PC-9 (cell line): ENCODE measurements at regions not wholly inside any gene's neighbourhood (a gene's known extent, or its start where the extent isn't known, plus 50 kb on each side); places are given as distances from the start of the nearest gene placed in this dataset.

Experiments used
- BruUV-seq: library from RNA; stranded (reverse); fragments of 400-500 nt; replicated peaks from 2 replicates; lab custom pipeline; 2021; lab: Mats Ljungman, UMichigan
- CTCF ChIA-PET: fragments of 300-600 bp; sonication (Branson Sonifier 250); formaldehyde crosslinking; loops from one replicate; lab custom pipeline; 2022; ENCODE audit warnings: antibody characterized with exemption; lab: Charles Lee
- POLR2A ChIA-PET: fragments of 300-600 bp; sonication (Branson Sonifier 250); formaldehyde crosslinking; loops from one replicate; lab custom pipeline; 2022; ENCODE audit warnings: antibody characterized with exemption; ENCODE audit not compliant: unreplicated experiment; lab: Charles Lee
- DNase-seq, 2 experiments: peaks; one replicate each; pipeline versions ENCODE4 v3.0.0 to v3.0.0-alpha.2; 2015 to 2022; ENCODE audit warnings: mixed read lengths in 1 of 2
- H2AFZ ChIP-seq: fragments of 200-600 bp; sonication (generic); 2 replicates; pipeline ENCODE4 v1.8.1; 2017; ENCODE audit warnings: antibody characterized with exemption
- H3F3A ChIP-seq: fragments of 200-600 bp; sonication (generic); 2 replicates; pipeline ENCODE4 v1.8.1; 2017; ENCODE audit warnings: antibody characterized with exemption, mild to moderate bottlenecking, low read depth; ENCODE audit not compliant: insufficient read depth
- H3K27ac ChIP-seq: fragments of 200-600 bp; sonication (generic); 2 replicates; pipeline ENCODE4 v1.6.1; 2016; ENCODE audit warnings: mixed run types
- H3K27me3 ChIP-seq: fragments of 200-600 bp; sonication (generic); 2 replicates; pipeline ENCODE4 v1.6.1; 2016; ENCODE audit warnings: low read depth, mixed run types; ENCODE audit not compliant: insufficient read depth
- H3K36me3 ChIP-seq: fragments of 200-600 bp; sonication (generic); 2 replicates; pipeline ENCODE4 v1.6.1; 2016; ENCODE audit warnings: low read depth, mixed run types
- H3K4me1 ChIP-seq: fragments of 200-600 bp; sonication (generic); replicated peaks from 2 replicates; pipeline ENCODE4 v1.6.1; 2016; ENCODE audit warnings: mixed run types; ENCODE audit not compliant: insufficient read depth
- H3K4me2 ChIP-seq: fragments of 200-600 bp; sonication (generic); 2 replicates; pipeline ENCODE4 v1.6.1; 2017; ENCODE audit warnings: mixed run types
- H3K4me3 ChIP-seq: fragments of 200-600 bp; sonication (generic); 2 replicates; pipeline ENCODE4 v1.6.1; 2016; ENCODE audit warnings: mixed run types
- H3K79me2 ChIP-seq: fragments of 200-600 bp; sonication (generic); 2 replicates; pipeline ENCODE4 v1.6.1; 2017; ENCODE audit warnings: low read depth, mixed run types
- H3K9me2 ChIP-seq: fragments of 200-600 bp; sonication (generic); 2 replicates; pipeline ENCODE4 v1.8.1; 2017; ENCODE audit warnings: mild to moderate bottlenecking; ENCODE audit not compliant: insufficient read depth
- H3K9me3 ChIP-seq: fragments of 200-600 bp; sonication (generic); 2 replicates; pipeline ENCODE4 v1.8.1; 2016; ENCODE audit warnings: low read depth; ENCODE audit not compliant: insufficient read depth
- H4K20me1 ChIP-seq: fragments of 200-600 bp; sonication (generic); 2 replicates; pipeline ENCODE4 v1.8.1; 2017; ENCODE audit not compliant: insufficient read depth
- EZH2 ChIP-seq: fragments of 200-600 bp; sonication (generic); IDR thresholded peaks from 2 replicates; pipeline ENCODE4 v1.8.0; 2017; ENCODE audit warnings: antibody characterized with exemption, low read depth
- intact Hi-C: fragments of 100-400 bp; cut with micrococcal nuclease; formaldehyde crosslinking; loops from one replicate; pipeline ENCODE4 v1.10.0; 2022; ENCODE audit not compliant: unreplicated experiment
- TF ChIP-seq, protein P1 (sequence below): fragments of 200-600 bp; sonication (generic); conservative IDR thresholded peaks from 2 replicates; pipeline ENCODE4 v1.6.1; 2017; ENCODE audit warnings: mixed run types, antibody characterized with exemption, mild to moderate bottlenecking, moderate library complexity

DNA sequence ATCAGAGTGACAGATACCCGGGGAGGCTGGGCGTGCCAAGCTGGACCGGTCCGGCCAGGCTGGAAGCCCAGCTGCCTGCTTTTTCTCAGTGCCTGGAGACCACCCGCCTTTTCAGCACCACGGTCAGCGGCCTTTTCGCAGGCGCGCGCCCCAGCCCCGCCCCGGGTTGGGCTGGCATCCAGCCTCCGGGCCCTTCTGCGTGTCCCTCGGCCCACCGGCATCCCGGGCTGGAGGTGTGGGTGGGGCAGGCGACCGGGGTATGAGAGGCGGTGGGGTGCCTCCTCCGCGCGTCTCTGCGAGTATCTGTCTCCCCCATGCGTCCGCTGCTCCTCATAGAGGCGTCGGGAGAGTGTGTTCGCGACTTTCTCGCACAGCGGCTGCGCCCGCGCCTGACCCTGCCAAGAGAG is 102.5 kb downstream of the MRM1 start:
- no peak overlapping the region for H2AFZ ChIP-seq
- no peak overlapping the region for H3K27ac ChIP-seq
- H3K4me2 ChIP-seq, result no peak overlapping the region
- peak in 1 of 2 experiments; percentile 43 for DNase-seq
- peaks cover 34% of the 10 kb centered on the region for H3K27me3 ChIP-seq
- H3F3A ChIP-seq, result no peaks in the 10 kb centered on the region
- TF ChIP-seq EZH2, result no peak
- TF ChIP-seq, protein P1, sequence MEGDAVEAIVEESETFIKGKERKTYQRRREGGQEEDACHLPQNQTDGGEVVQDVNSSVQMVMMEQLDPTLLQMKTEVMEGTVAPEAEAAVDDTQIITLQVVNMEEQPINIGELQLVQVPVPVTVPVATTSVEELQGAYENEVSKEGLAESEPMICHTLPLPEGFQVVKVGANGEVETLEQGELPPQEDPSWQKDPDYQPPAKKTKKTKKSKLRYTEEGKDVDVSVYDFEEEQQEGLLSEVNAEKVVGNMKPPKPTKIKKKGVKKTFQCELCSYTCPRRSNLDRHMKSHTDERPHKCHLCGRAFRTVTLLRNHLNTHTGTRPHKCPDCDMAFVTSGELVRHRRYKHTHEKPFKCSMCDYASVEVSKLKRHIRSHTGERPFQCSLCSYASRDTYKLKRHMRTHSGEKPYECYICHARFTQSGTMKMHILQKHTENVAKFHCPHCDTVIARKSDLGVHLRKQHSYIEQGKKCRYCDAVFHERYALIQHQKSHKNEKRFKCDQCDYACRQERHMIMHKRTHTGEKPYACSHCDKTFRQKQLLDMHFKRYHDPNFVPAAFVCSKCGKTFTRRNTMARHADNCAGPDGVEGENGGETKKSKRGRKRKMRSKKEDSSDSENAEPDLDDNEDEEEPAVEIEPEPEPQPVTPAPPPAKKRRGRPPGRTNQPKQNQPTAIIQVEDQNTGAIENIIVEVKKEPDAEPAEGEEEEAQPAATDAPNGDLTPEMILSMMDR, result no peak
- no TSS peak for BruUV-seq
- no peaks in the 10 kb centered on the region for H3K9me3 ChIP-seq
- H3K4me3 ChIP-seq, result no peak overlapping the region
- H3K36me3 ChIP-seq, result no peaks in the 10 kb centered on the region
- H4K20me1 ChIP-seq, result no peaks in the 10 kb centered on the region
- no peaks in the 10 kb centered on the region for H3K9me2 ChIP-seq
- intact Hi-C loops, result no loop called here
- H3K79me2 ChIP-seq, result no peaks in the 10 kb centered on the region
- CTCF ChIA-PET, result no interaction called here
- H3K4me1 ChIP-seq, result no peaks in the 10 kb centered on the region
- POLR2A ChIA-PET, result no interaction called here

DNA sequence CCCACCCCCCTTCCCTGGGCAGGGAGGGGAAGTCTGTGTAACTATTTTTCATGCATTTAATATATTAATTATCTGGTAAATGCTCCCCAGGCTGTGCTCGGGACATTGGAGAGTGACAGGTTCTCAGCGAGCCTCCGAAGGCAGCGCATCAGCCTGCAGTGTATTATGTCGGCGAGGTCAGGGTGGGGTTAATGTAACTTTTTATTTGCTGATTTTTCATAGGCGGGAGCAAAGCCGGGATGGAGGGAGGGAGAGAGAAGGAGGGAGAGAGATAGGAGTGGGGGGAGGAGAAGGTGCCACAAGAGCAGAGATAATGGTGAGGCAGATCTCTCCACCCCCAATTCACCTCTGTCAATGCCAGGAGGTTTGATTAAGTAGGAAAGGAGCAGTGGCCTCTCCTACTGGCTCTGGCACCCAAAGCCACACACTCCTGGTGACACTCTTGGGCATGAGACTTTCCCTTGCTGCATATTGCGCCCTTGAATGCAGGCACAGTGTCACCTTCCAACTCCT is 104.0 kb downstream of the MRM1 start:
- Histone ChIP-seq H3K4me2 (no peak overlapping the region), H3K27ac (no peak overlapping the region), H3K27me3 (peaks cover 19% of the 10 kb centered on the region), H2AFZ (no peak overlapping the region), H3K4me1 (no peaks in the 10 kb centered on the region), H3K79me2 (no peaks in the 10 kb centered on the region), H4K20me1 (no peaks in the 10 kb centered on the region), H3F3A (no peaks in the 10 kb centered on the region), H3K9me2 (no peaks in the 10 kb centered on the region), H3K9me3 (no peaks in the 10 kb centered on the region), H3K4me3 (no peak overlapping the region), H3K36me3 (no peaks in the 10 kb centered on the region)
- no TSS peak for BruUV-seq
- intact Hi-C loops, result loop anchor here (5.0 kb wide), 2 partner anchors 78 to 242 kb away; partner anchors contain the start of gene AATF
- TF ChIP-seq, protein P1, result no peak
- TF ChIP-seq EZH2, result no peak
- CTCF ChIA-PET, result no interaction called here
- POLR2A ChIA-PET, result no interaction called here
- no peak for DNase-seq

DNA sequence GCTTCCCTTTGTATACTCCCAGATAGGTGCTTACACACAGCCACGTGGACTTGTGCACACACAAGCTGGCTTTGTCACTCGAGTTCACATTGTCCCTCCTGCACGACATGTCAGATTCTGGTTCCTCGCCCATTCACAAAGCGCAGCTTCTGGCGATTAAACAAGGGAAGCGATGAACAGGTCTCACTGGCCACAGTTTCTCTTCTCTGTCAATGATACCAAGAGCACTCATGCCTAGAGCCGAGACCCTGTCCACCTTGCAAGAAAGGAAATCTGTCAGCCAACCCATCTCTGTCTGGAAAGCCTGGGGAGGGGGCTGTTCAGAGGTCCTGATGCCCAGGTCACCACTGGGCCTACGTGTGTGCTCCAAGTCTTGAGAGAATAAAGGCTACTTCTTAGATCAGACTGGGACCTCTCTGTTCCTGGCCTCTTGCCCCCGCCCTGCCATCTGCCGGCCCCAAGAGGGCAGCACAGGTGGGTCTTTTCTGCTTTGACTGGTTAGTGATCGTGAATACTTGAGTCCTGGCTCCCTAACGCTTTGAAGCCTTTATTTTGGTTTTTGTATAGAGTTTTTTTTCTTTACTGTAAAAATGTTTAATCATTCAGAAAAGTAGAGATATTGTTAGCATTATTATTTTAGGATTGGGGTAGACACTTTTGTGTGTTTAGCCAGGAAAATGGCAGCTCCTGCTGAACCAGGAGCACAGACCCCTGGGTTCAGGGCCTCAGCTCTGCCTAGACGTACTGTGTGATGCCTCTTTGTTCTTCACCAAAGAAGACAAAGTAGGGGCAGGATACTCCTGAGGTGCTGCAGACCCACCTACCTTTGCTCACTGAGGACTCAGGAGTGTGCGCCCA is 104.7 kb downstream of the MRM1 start:
- DNase-seq, result peak in 1 of 2 experiments; percentile 44
- H3K27me3 ChIP-seq, result peaks cover 11% of the 10 kb centered on the region
- no peak overlapping the region for H3K4me2 ChIP-seq
- ChIA-PET CTCF (interaction anchor here (0.7 kb wide), 1 partner anchor 1019 kb away, joined by 5 read pairs; no protein-coding TSS in a partner anchor), POLR2A (interaction anchor here (0.5 to 0.6 kb wide), 4 partner anchors 10 to 674 kb away, joined by 3 to 6 read pairs (median 4); no protein-coding TSS in a partner anchor)
- H3K27ac ChIP-seq, result no peak overlapping the region
- 0 out of 2 replicates have a peak, but pooled peaks cover 5% of the 10 kb centered on the region for H3K4me1 ChIP-seq
- H3K9me3 ChIP-seq, result no peaks in the 10 kb centered on the region
- no peaks in the 10 kb centered on the region for H3K36me3 ChIP-seq
- intact Hi-C loops, result loop anchor here (1.0 to 5.0 kb wide), 3 partner anchors 79 to 341 kb away; partner anchors contain the start of gene AATF
- no peaks in the 10 kb centered on the region for H3F3A ChIP-seq
- H3K79me2 ChIP-seq, result no peaks in the 10 kb centered on the region
- no TSS peak for BruUV-seq
- no peak overlapping the region for H3K4me3 ChIP-seq
- no peaks in the 10 kb centered on the region for H3K9me2 ChIP-seq
- no peak overlapping the region for H2AFZ ChIP-seq
- H4K20me1 ChIP-seq, result no peaks in the 10 kb centered on the region
- no peak for TF ChIP-seq EZH2
- TF ChIP-seq, protein P1, result peak; percentile 79
